Lung (tissue), 11 donors: ENCODE measurements at regions not wholly inside any gene's neighbourhood (a gene's known extent, or its start where the extent isn't known, plus 50 kb on each side); places are given as distances from the start of the nearest gene placed in this dataset.
A peak's percentile ranks its signal among the peaks of the same experiment; 100 is the strongest.

Source experiments
- ATAC-seq: fragments of 200-7000 bp; cut with Tn5 transposase; one replicate; pipeline ENCODE4 v1.9.1; 2020; ENCODE audit warnings: moderate number of reproducible peaks; ENCODE audit not compliant: insufficient read depth, low FRiP score
- DNase-seq, 3 donors: peaks; one replicate each; pipeline ENCODE4 v3.0.0-alpha.2; 2013 to 2017
- H3K27ac ChIP-seq, 2 donors: one replicate each; pipeline ENCODE4 v1.5.1; 2013; ENCODE audit warnings: mild to moderate bottlenecking in 2 of 2, moderate library complexity in 2 of 2, control low read depth in 1 of 2, inconsistent platforms in 1 of 2, low read depth in 1 of 2, low read length in 1 of 2
- H3K27me3 ChIP-seq, 3 donors: one replicate each; pipeline ENCODE4 v1.5.1; 2013; ENCODE audit warnings: low read length in 2 of 3; ENCODE audit not compliant: control insufficient read depth in 3 of 3, insufficient read depth in 3 of 3
- H3K36me3 ChIP-seq, 4 donors: one replicate each; pipeline ENCODE4 v1.5.1; 2013; ENCODE audit warnings: low read length in 4 of 4, mild to moderate bottlenecking in 1 of 4, moderate library complexity in 1 of 4; ENCODE audit not compliant: control insufficient read depth in 4 of 4, insufficient read depth in 4 of 4
- H3K4me1 ChIP-seq, 5 donors: one replicate each; pipeline ENCODE4 v1.5.1; 2013; ENCODE audit warnings: low read length in 5 of 5, mild to moderate bottlenecking in 2 of 5, moderate library complexity in 1 of 5; ENCODE audit not compliant: control insufficient read depth in 5 of 5, insufficient read depth in 5 of 5
- H3K4me3 ChIP-seq: one replicate; pipeline ENCODE4 v1.5.1; 2013; ENCODE audit warnings: mild to moderate bottlenecking, control low read depth, moderate library complexity
- H3K9ac ChIP-seq, 2 donors: one replicate each; pipeline ENCODE4 v1.5.1; 2013; ENCODE audit warnings: low read length in 2 of 2, control low read depth in 1 of 2; ENCODE audit not compliant: insufficient read depth in 1 of 2
- H3K9me3 ChIP-seq, 4 donors: one replicate each; pipeline ENCODE4 v1.5.1; 2013; ENCODE audit warnings: low read length in 3 of 4, mild to moderate bottlenecking in 1 of 4, moderate library complexity in 1 of 4; ENCODE audit not compliant: control insufficient read depth in 4 of 4, insufficient read depth in 3 of 4
- CTCF ChIP-seq: IDR thresholded peaks from 2 replicates; pipeline ENCODE4 v1.5.1; 2012; ENCODE audit warnings: mild to moderate bottlenecking; ENCODE audit errors: control extremely low read depth, extremely low read depth
- WGBS, 2 donors: extraction: QIAGEN DNeasy Blood & Tissue Kit; methylation state at CpG; one replicate each; pipeline ENCODE4 v1.1.7; 2013; 5-methylcytosine and 5-hydroxymethylcytosine counted together
- donor health status: control.
- donor health status: control.
- donor health status: Bipolar disorder and iron deficiency.
- donor health status: healthy.
- donor health status: DM: yes; HTN: yes; CAD: no.

GRCh38 chr19:29287061-29287460 is 74.1 kb upstream of the UQCRFS1 start:
- Histone ChIP-seq H3K9ac (no peak overlapping the region), H3K9me3 (peaks cover 0 to 14% (median 0%) of the 10 kb centered on the region in 4 donors), H3K36me3 (no peaks in the 10 kb centered on the region), H3K27me3 (no peaks in the 10 kb centered on the region), H3K4me3 (no peak overlapping the region), H3K27ac (no peak overlapping the region), H3K4me1 (no peaks in the 10 kb centered on the region)
- TF ChIP-seq CTCF, result no peak
- DNase-seq (peak in 2 of 3 donors; percentile 9 to 14), ATAC-seq (no peak)
- WGBS, 2 donors, result 53 to 72% methylated on average over 4 of the region's 4 CpGs

- TF ChIP-seq CTCF, result no peak
- Histone ChIP-seq H3K27ac (no peak overlapping the region), H3K9me3 (peaks cover 0 to 14% (median 0%) of the 10 kb centered on the region in 4 donors), H3K27me3 (no peaks in the 10 kb centered on the region), H3K36me3 (no peaks in the 10 kb centered on the region), H3K4me3 (no peak overlapping the region), H3K9ac (no peak overlapping the region), H3K4me1 (no peaks in the 10 kb centered on the region)
- no peak for DNase-seq
- WGBS, 2 donors, result 75 to 81% methylated on average over 4 of the region's 4 CpGs
- ATAC-seq, result no peak
Measured at GRCh38 chr19:29288256-29288655, 75.3 kb upstream of the UQCRFS1 start.

- no peak for ATAC-seq
- TF ChIP-seq CTCF, result no peak
- Histone ChIP-seq H3K27ac (no peak overlapping the region), H3K4me3 (no peak overlapping the region), H3K9ac (no peak overlapping the region), H3K27me3 (no peaks in the 10 kb centered on the region), H3K4me1 (no peaks in the 10 kb centered on the region), H3K9me3 (peaks cover 0 to 8% (median 0%) of the 10 kb centered on the region in 4 donors), H3K36me3 (no peaks in the 10 kb centered on the region)
- DNase-seq, result no peak
- 80 to 96% methylated on average over 2 of the region's 2 CpGs for WGBS, 2 donors
Measured at GRCh38 chr19:29289020-29289419, 76.1 kb upstream of the UQCRFS1 start.

GRCh38 chr19:29290853-29291252 is 77.9 kb upstream of the UQCRFS1 start:
- Histone ChIP-seq H3K27me3 (no peaks in the 10 kb centered on the region), H3K9ac (no peak overlapping the region), H3K27ac (no peak overlapping the region), H3K9me3 (peaks cover 0 to 8% (median 0%) of the 10 kb centered on the region in 4 donors), H3K4me3 (no peak overlapping the region), H3K36me3 (no peaks in the 10 kb centered on the region), H3K4me1 (no peaks in the 10 kb centered on the region)
- no peak for TF ChIP-seq CTCF
- DNase-seq (no peak), ATAC-seq (no peak)
- WGBS, 2 donors, result 47 to 61% methylated on average over 5 of the region's 5 CpGs
